Endodermal cell (in vitro differentiated cells): ENCODE measurements at regions not wholly inside any gene's neighbourhood (a gene's known extent, or its start where the extent isn't known, plus 50 kb on each side); places are given as distances from the start of the nearest gene placed in this dataset.

Source experiments
- DNase-seq: peaks from one replicate; pipeline ENCODE4 v3.0.0-alpha.2; 2017
- H3K27ac ChIP-seq: 2 replicates; pipeline ENCODE4 v1.5.1; 2013; ENCODE audit warnings: mild to moderate bottlenecking, low read depth, low read length, moderate library complexity
- H3K27me3 ChIP-seq: 2 replicates; pipeline ENCODE4 v1.6.1; 2013; ENCODE audit warnings: mild to moderate bottlenecking, low read length, moderate library complexity; ENCODE audit not compliant: insufficient read depth, control insufficient read depth, poor library complexity, severe bottlenecking
- H3K36me3 ChIP-seq: 2 replicates; pipeline ENCODE4 v1.7.0; 2013; ENCODE audit warnings: mild to moderate bottlenecking, low read length, moderate library complexity; ENCODE audit not compliant: control insufficient read depth, insufficient read depth
- H3K4me1 ChIP-seq: one replicate; pipeline ENCODE4 v1.7.0; 2013; ENCODE audit warnings: low read length; ENCODE audit not compliant: control insufficient read depth, insufficient read depth
- H3K4me3 ChIP-seq: 2 replicates; pipeline ENCODE4 v1.5.1; 2013; ENCODE audit warnings: mild to moderate bottlenecking, low read length, moderate library complexity
- H3K9ac ChIP-seq: 2 replicates; pipeline ENCODE4 v1.6.1; 2013; ENCODE audit warnings: mild to moderate bottlenecking, low read length, moderate library complexity; ENCODE audit not compliant: poor library complexity, severe bottlenecking; ENCODE audit errors: extremely low read depth
- H3K9me3 ChIP-seq: 2 replicates; pipeline ENCODE4 v1.6.1; 2013; ENCODE audit warnings: mild to moderate bottlenecking, low read length, moderate library complexity; ENCODE audit not compliant: control insufficient read depth
- H3K27ac Mint-ChIP-seq: 2 replicates; pipeline ENCODE4 v1.8.0; 2020; ENCODE audit warnings: mixed read lengths
- H3K27me3 Mint-ChIP-seq: 2 replicates; pipeline ENCODE4 v1.8.0; 2021; ENCODE audit warnings: mild to moderate bottlenecking, mixed read lengths; ENCODE audit not compliant: insufficient read depth
- H3K36me3 Mint-ChIP-seq: 2 replicates; pipeline ENCODE4 v1.8.0; 2020; ENCODE audit warnings: low read depth, mixed read lengths
- H3K4me1 Mint-ChIP-seq: 2 replicates; pipeline ENCODE4 v1.8.0; 2020; ENCODE audit warnings: mixed read lengths
- H3K4me3 Mint-ChIP-seq: 2 replicates; pipeline ENCODE4 v1.8.0; 2020; ENCODE audit warnings: mild to moderate bottlenecking, moderate library complexity, mixed read lengths
- H3K9me3 Mint-ChIP-seq: 2 replicates; pipeline ENCODE4 v1.8.0; 2020; ENCODE audit warnings: mild to moderate bottlenecking, mixed read lengths
- WGBS, 2 experiments: methylation state at CpG; one replicate each; pipeline versions ENCODE4 v1.1.5 to v1.1.7; 2013; ENCODE audit warnings: missing lambda C conversion rate in 2 of 2, mixed read lengths in 1 of 2; ENCODE audit not compliant: insufficient coverage in 1 of 2, insufficient read length in 1 of 2; 5-methylcytosine and 5-hydroxymethylcytosine counted together
- TF ChIP-seq, protein P1 (sequence below): fragments of 200-600 bp; sonication (generic); conservative IDR thresholded peaks from 2 replicates; pipeline ENCODE4 v1.5.0; 2021; ENCODE audit warnings: antibody characterized with exemption, mild to moderate bottlenecking

DNA sequence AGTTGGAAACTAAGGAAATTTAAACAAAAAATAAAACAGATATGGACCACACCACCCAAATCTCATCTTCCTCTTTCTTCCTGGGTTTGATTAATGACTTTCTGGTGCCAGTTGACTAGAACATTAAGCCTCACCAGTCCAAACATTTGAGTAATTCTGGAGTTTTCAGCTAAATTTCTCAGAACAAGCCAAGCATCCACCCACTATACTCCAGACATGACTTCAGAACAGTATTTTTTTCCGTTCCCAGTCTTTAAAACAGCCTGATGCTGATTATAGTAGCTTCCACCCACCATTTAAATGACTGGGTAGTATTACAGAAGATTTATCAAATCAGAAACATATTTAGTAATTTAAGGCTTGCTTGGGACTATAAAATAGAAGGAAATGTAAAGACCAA is 230.9 kb upstream of the UBASH3B start:
- Mint-ChIP-seq H3K4me3 (no peak overlapping the region), H3K27ac (no peak overlapping the region), H3K36me3 (no peaks in the 10 kb centered on the region), H3K27me3 (no peaks in the 10 kb centered on the region), H3K4me1 (peaks cover 21% of the 10 kb centered on the region), H3K9me3 (no peaks in the 10 kb centered on the region)
- TF ChIP-seq, protein P1, sequence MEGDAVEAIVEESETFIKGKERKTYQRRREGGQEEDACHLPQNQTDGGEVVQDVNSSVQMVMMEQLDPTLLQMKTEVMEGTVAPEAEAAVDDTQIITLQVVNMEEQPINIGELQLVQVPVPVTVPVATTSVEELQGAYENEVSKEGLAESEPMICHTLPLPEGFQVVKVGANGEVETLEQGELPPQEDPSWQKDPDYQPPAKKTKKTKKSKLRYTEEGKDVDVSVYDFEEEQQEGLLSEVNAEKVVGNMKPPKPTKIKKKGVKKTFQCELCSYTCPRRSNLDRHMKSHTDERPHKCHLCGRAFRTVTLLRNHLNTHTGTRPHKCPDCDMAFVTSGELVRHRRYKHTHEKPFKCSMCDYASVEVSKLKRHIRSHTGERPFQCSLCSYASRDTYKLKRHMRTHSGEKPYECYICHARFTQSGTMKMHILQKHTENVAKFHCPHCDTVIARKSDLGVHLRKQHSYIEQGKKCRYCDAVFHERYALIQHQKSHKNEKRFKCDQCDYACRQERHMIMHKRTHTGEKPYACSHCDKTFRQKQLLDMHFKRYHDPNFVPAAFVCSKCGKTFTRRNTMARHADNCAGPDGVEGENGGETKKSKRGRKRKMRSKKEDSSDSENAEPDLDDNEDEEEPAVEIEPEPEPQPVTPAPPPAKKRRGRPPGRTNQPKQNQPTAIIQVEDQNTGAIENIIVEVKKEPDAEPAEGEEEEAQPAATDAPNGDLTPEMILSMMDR: no peak
- DNase-seq: no peak
- H3K27ac ChIP-seq: no peak overlapping the region
- H3K9ac ChIP-seq: no peak overlapping the region
- no peaks in the 10 kb centered on the region for H3K27me3 ChIP-seq
- H3K36me3 ChIP-seq: no peaks in the 10 kb centered on the region
- H3K9me3 ChIP-seq: no peaks in the 10 kb centered on the region
- WGBS, 2 experiments: 88% methylated on average over 1 of the region's 1 CpG; no CpG with 5 or more reads in 1 of the 2 experiments
- H3K4me3 ChIP-seq: no peak overlapping the region
- peaks cover 12% of the 10 kb centered on the region for H3K4me1 ChIP-seq

GRCh38 chr11:122423886-122424285 is 231.6 kb upstream of the UBASH3B start:
- H3K4me3 ChIP-seq: no peak overlapping the region
- H3K9me3 ChIP-seq: no peaks in the 10 kb centered on the region
- TF ChIP-seq, protein P1: no peak
- no peak overlapping the region for H3K9ac ChIP-seq
- Mint-ChIP-seq H3K4me1 (peaks cover 21% of the 10 kb centered on the region), H3K27ac (no peak overlapping the region), H3K9me3 (no peaks in the 10 kb centered on the region), H3K4me3 (no peak overlapping the region), H3K36me3 (no peaks in the 10 kb centered on the region), H3K27me3 (no peaks in the 10 kb centered on the region)
- H3K4me1 ChIP-seq: peaks cover 12% of the 10 kb centered on the region
- H3K36me3 ChIP-seq: no peaks in the 10 kb centered on the region
- H3K27ac ChIP-seq: no peak overlapping the region
- 87 to 100% methylated on average over 2 to 3 of the region's 3 CpGs for WGBS, 2 experiments
- no peaks in the 10 kb centered on the region for H3K27me3 ChIP-seq
- DNase-seq: no peak

GRCh38 chr11:122423273-122423672 is 232.2 kb upstream of the UBASH3B start:
- Histone ChIP-seq H3K4me3 (no peak overlapping the region), H3K9ac (no peak overlapping the region), H3K27ac (no peak overlapping the region), H3K27me3 (no peaks in the 10 kb centered on the region), H3K4me1 (peaks cover 12% of the 10 kb centered on the region), H3K36me3 (no peaks in the 10 kb centered on the region), H3K9me3 (no peaks in the 10 kb centered on the region)
- TF ChIP-seq, protein P1: no peak
- no peaks in the 10 kb centered on the region for H3K36me3 Mint-ChIP-seq
- DNase-seq: no peak
- H3K27ac Mint-ChIP-seq: no peak overlapping the region
- WGBS, 2 experiments: no CpG with 5 or more reads among the region's 1 CpG
- no peaks in the 10 kb centered on the region for H3K27me3 Mint-ChIP-seq
- no peaks in the 10 kb centered on the region for H3K9me3 Mint-ChIP-seq
- H3K4me3 Mint-ChIP-seq: no peak overlapping the region
- peaks cover 21% of the 10 kb centered on the region for H3K4me1 Mint-ChIP-seq
